ENCODE measurements at regions not wholly inside any gene's neighbourhood (a gene's known extent, or its start where the extent isn't known, plus 50 kb on each side); places are given as distances from the start of the nearest gene placed in this dataset.

DNA sequence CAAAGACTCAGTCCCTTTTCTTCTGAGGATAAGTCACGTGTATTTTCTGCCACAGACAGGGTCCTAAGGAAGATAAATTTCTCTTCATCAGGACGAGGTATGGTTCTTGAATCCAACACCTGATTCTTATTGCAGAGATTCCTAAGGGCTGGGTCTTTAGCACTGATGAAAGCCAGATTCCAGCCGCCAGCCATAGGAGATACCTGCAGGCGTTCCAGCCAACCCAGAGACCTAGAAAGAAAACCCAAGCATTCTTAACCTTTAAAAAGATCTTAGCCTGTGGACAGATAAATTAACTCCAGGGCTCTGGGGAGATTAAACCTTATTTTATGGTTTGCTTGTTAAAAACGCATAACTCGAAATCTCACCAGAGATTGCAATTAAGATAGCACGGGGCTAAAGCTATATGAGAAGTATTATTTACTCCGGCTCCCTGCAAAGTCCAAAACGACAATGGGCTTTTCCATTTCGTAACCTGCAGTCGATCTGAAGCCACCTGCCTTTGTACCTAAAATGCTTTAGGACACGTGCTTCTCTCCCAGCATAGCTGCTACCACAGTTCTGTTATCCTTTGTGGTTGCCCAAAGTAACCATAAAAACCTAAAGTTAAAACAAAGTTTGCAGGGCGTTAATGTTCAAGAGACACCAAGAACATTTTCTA, 104.5 kb downstream of the NXPE2 start:
- TF ChIP-seq, protein P1, sequence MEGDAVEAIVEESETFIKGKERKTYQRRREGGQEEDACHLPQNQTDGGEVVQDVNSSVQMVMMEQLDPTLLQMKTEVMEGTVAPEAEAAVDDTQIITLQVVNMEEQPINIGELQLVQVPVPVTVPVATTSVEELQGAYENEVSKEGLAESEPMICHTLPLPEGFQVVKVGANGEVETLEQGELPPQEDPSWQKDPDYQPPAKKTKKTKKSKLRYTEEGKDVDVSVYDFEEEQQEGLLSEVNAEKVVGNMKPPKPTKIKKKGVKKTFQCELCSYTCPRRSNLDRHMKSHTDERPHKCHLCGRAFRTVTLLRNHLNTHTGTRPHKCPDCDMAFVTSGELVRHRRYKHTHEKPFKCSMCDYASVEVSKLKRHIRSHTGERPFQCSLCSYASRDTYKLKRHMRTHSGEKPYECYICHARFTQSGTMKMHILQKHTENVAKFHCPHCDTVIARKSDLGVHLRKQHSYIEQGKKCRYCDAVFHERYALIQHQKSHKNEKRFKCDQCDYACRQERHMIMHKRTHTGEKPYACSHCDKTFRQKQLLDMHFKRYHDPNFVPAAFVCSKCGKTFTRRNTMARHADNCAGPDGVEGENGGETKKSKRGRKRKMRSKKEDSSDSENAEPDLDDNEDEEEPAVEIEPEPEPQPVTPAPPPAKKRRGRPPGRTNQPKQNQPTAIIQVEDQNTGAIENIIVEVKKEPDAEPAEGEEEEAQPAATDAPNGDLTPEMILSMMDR (IDR thresholded peaks at IDR 0.05; ENCODE audit: low read depth, low read length, poor library complexity, severe bottlenecking) = no peak
- no peak for TF ChIP-seq EZH2phosphoT487 (IDR thresholded peaks at IDR 0.05; ENCODE audit: borderline replicate concordance, low read length)
